GM21825 (cell line): ENCODE measurements at regions not wholly inside any gene's neighbourhood (a gene's known extent, or its start where the extent isn't known, plus 50 kb on each side); places are given as distances from the start of the nearest gene placed in this dataset.
"Not testable (repeated sequence)": the region's sequence is repeated elsewhere in the genome, so short reads cannot be mapped to it uniquely, and the experiment has no call there.

Experiments used
- ATAC-seq: cut with Tn5 transposase; IDR thresholded peaks from one replicate; pipeline ENCODE4 v1.9.1; 2021; ENCODE audit warnings: mild to moderate bottlenecking, moderate library complexity; ENCODE audit not compliant: unreplicated experiment

GRCh38 chr2:235216901-235217300 lies 265.1 kb downstream of the SH3BP4 start:
- ATAC-seq = no peak

- no peak for ATAC-seq
Measured at GRCh38 chr2:235217846-235218245, 266.0 kb downstream of the SH3BP4 start.

GRCh38 chr2:235218486-235218907 lies 266.7 kb downstream of the SH3BP4 start:
- ATAC-seq = no peak

GRCh38 chr2:235219048-235219447 lies 267.2 kb downstream of the SH3BP4 start:
- ATAC-seq = no peak

GRCh38 chr2:235220331-235220730 lies 268.5 kb downstream of the SH3BP4 start:
- ATAC-seq = no peak

- no peak for ATAC-seq
Measured at GRCh38 chr2:235223011-235223410, 270.8 kb upstream of the AGAP1 start.

GRCh38 chr2:235224410-235224809 lies 269.4 kb upstream of the AGAP1 start:
- ATAC-seq = no peak

- no peak for ATAC-seq
Measured at GRCh38 chr2:235225261-235225660, 268.6 kb upstream of the AGAP1 start.

- no peak for ATAC-seq
Measured at GRCh38 chr2:235227590-235227989, 266.3 kb upstream of the AGAP1 start.

- ATAC-seq = not testable (repeated sequence)
Measured at GRCh38 chr2:235228422-235228821, 265.4 kb upstream of the AGAP1 start.

GRCh38 chr2:235229236-235229635 lies 264.6 kb upstream of the AGAP1 start:
- ATAC-seq = no peak

- ATAC-seq = no peak
Measured at GRCh38 chr2:235230821-235231601, 262.8 kb upstream of the AGAP1 start.

- no peak for ATAC-seq
Measured at GRCh38 chr2:235232449-235233433, 261.1 kb upstream of the AGAP1 start.

GRCh38 chr2:235234736-235235135 lies 259.1 kb upstream of the AGAP1 start:
- no peak for ATAC-seq

GRCh38 chr2:235235977-235236767 lies 257.7 kb upstream of the AGAP1 start:
- ATAC-seq = no peak

- ATAC-seq = no peak
Measured at GRCh38 chr2:235238537-235238936, 255.3 kb upstream of the AGAP1 start.

GRCh38 chr2:235240574-235240973 lies 253.3 kb upstream of the AGAP1 start:
- ATAC-seq = no peak

- no peak for ATAC-seq
Measured at GRCh38 chr2:235244255-235245220, 249.3 kb upstream of the AGAP1 start.

GRCh38 chr2:235247001-235247400 lies 246.8 kb upstream of the AGAP1 start:
- no peak for ATAC-seq

GRCh38 chr2:235255693-235256092 lies 238.2 kb upstream of the AGAP1 start:
- no peak for ATAC-seq
